ENCODE measurements at regions not wholly inside any gene's neighbourhood (a gene's known extent, or its start where the extent isn't known, plus 50 kb on each side); places are given as distances from the start of the nearest gene placed in this dataset.

DNA sequence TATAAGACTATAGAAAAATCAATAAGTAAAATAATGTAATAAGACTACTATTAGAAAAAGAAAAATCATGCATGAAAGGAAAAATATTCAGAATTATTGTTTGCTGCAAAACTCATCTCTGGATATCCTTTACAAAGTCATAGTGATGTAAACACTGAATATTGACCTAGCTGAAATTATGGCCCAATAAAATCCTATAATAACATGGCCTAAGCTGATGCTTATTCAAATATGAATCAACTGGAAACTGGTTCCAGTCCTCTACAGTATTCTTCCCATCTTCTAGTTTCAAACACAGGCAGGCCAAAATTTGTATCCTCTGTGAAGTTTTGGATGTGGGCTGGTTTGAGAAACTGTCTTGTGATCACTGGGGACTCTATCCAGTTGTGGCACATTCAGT, 134.5 kb downstream of the CNTN3 start:
- no peaks in the 10 kb centered on the region for H3K4me1 ChIP-seq (ENCODE audit: insufficient read depth, low read length, severe bottlenecking)
- H3K9me2 ChIP-seq (ENCODE audit: low read depth, low read length), result no peaks in the 10 kb centered on the region
- no peaks in the 10 kb centered on the region for H4K20me1 ChIP-seq (ENCODE audit: insufficient read depth, low read length)
- no peak overlapping the region for H3K4me2 ChIP-seq (ENCODE audit: low read length)
- H3K9ac ChIP-seq (ENCODE audit: low read length), result no peak overlapping the region
- H3K9me3 ChIP-seq (ENCODE audit: low read length), result no peaks in the 10 kb centered on the region
- no peak overlapping the region for H3K27ac ChIP-seq (ENCODE audit: low read depth, low read length, poor library complexity, severe bottlenecking)
- no peaks in the 10 kb centered on the region for H3F3A ChIP-seq (ENCODE audit: insufficient read depth, low read length)
- H3K36me3 ChIP-seq (ENCODE audit: insufficient read depth, low read length), result no peaks in the 10 kb centered on the region
- no peaks in the 10 kb centered on the region for H3K27me3 ChIP-seq (ENCODE audit: insufficient read depth, low read length)
- TF ChIP-seq, protein P1, sequence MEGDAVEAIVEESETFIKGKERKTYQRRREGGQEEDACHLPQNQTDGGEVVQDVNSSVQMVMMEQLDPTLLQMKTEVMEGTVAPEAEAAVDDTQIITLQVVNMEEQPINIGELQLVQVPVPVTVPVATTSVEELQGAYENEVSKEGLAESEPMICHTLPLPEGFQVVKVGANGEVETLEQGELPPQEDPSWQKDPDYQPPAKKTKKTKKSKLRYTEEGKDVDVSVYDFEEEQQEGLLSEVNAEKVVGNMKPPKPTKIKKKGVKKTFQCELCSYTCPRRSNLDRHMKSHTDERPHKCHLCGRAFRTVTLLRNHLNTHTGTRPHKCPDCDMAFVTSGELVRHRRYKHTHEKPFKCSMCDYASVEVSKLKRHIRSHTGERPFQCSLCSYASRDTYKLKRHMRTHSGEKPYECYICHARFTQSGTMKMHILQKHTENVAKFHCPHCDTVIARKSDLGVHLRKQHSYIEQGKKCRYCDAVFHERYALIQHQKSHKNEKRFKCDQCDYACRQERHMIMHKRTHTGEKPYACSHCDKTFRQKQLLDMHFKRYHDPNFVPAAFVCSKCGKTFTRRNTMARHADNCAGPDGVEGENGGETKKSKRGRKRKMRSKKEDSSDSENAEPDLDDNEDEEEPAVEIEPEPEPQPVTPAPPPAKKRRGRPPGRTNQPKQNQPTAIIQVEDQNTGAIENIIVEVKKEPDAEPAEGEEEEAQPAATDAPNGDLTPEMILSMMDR (IDR thresholded peaks at IDR 0.05; ENCODE audit: low read length), result no peak
- TF ChIP-seq EZH2 (IDR thresholded peaks at IDR 0.05; ENCODE audit: borderline replicate concordance, low read length), result no peak
- H3K79me2 ChIP-seq (ENCODE audit: insufficient read depth, low read length), result no peaks in the 10 kb centered on the region
- H3K4me3 ChIP-seq (ENCODE audit: low read depth, low read length, poor library complexity, severe bottlenecking), result no peak overlapping the region
- H2AFZ ChIP-seq (ENCODE audit: low read length), result no peak overlapping the region

DNA sequence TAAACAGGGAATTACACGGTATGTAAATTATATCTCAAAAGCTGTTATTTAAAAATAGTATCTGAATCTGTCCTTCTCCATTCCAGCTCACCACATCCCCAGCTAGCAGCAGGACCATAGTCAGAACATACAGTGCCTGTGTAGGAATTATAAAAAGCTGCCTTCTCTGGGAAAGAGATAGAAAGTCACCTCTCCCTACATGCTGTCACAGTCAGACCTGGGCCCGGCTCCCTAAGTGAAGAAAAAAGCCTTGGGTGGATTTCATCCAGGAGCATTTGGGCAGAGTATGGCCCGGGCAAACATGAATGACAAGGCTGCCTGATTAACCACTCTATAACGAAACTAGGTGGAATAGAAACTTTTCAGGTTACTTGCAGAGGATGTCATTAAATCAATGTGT, 144.1 kb downstream of the CNTN3 start:
- Histone ChIP-seq H3K4me1 (ENCODE audit: insufficient read depth, low read length, severe bottlenecking) (no peaks in the 10 kb centered on the region), H3K27me3 (ENCODE audit: insufficient read depth, low read length) (no peaks in the 10 kb centered on the region), H3F3A (ENCODE audit: insufficient read depth, low read length) (no peaks in the 10 kb centered on the region), H2AFZ (ENCODE audit: low read length) (no peak overlapping the region), H3K9me3 (ENCODE audit: low read length) (no peaks in the 10 kb centered on the region), H3K27ac (ENCODE audit: low read depth, low read length, poor library complexity, severe bottlenecking) (no peak overlapping the region), H3K4me2 (ENCODE audit: low read length) (no peak overlapping the region), H3K79me2 (ENCODE audit: insufficient read depth, low read length) (no peaks in the 10 kb centered on the region), H3K9me2 (ENCODE audit: low read depth, low read length) (no peaks in the 10 kb centered on the region), H3K4me3 (ENCODE audit: low read depth, low read length, poor library complexity, severe bottlenecking) (no peak overlapping the region), H3K9ac (ENCODE audit: low read length) (no peak overlapping the region), H4K20me1 (ENCODE audit: insufficient read depth, low read length) (no peaks in the 10 kb centered on the region), H3K36me3 (ENCODE audit: insufficient read depth, low read length) (no peaks in the 10 kb centered on the region)
- no peak for TF ChIP-seq EZH2 (IDR thresholded peaks at IDR 0.05; ENCODE audit: borderline replicate concordance, low read length)
- TF ChIP-seq, protein P1 (IDR thresholded peaks at IDR 0.05; ENCODE audit: low read length), result no peak

GRCh38 chr3:74469713-74470112, 144.7 kb downstream of the CNTN3 start:
- no peak overlapping the region for H3K4me2 ChIP-seq (ENCODE audit: low read length)
- no peaks in the 10 kb centered on the region for H3K79me2 ChIP-seq (ENCODE audit: insufficient read depth, low read length)
- no peak for TF ChIP-seq EZH2 (IDR thresholded peaks at IDR 0.05; ENCODE audit: borderline replicate concordance, low read length)
- H3K27ac ChIP-seq (ENCODE audit: low read depth, low read length, poor library complexity, severe bottlenecking), result no peak overlapping the region
- H3K9me3 ChIP-seq (ENCODE audit: low read length), result no peaks in the 10 kb centered on the region
- H2AFZ ChIP-seq (ENCODE audit: low read length), result no peak overlapping the region
- H4K20me1 ChIP-seq (ENCODE audit: insufficient read depth, low read length), result no peaks in the 10 kb centered on the region
- no peaks in the 10 kb centered on the region for H3K9me2 ChIP-seq (ENCODE audit: low read depth, low read length)
- H3K4me3 ChIP-seq (ENCODE audit: low read depth, low read length, poor library complexity, severe bottlenecking), result no peak overlapping the region
- H3F3A ChIP-seq (ENCODE audit: insufficient read depth, low read length), result no peaks in the 10 kb centered on the region
- no peaks in the 10 kb centered on the region for H3K36me3 ChIP-seq (ENCODE audit: insufficient read depth, low read length)
- H3K9ac ChIP-seq (ENCODE audit: low read length), result no peak overlapping the region
- no peaks in the 10 kb centered on the region for H3K4me1 ChIP-seq (ENCODE audit: insufficient read depth, low read length, severe bottlenecking)
- no peaks in the 10 kb centered on the region for H3K27me3 ChIP-seq (ENCODE audit: insufficient read depth, low read length)

GRCh38 chr3:74469151-74469550, 145.3 kb downstream of the CNTN3 start:
- Histone ChIP-seq H3K79me2 (ENCODE audit: insufficient read depth, low read length) (no peaks in the 10 kb centered on the region), H3K4me2 (ENCODE audit: low read length) (no peak overlapping the region)

More at GRCh38 chr3:74469151-74469550, 145.3 kb downstream of the CNTN3 start:
- no peaks in the 10 kb centered on the region for H4K20me1 ChIP-seq (ENCODE audit: insufficient read depth, low read length)
- no peak for TF ChIP-seq EZH2 (IDR thresholded peaks at IDR 0.05; ENCODE audit: borderline replicate concordance, low read length)
- TF ChIP-seq, protein P1 (IDR thresholded peaks at IDR 0.05; ENCODE audit: low read length), result no peak
- H3K9me3 ChIP-seq (ENCODE audit: low read length), result no peaks in the 10 kb centered on the region
- H3K27me3 ChIP-seq (ENCODE audit: insufficient read depth, low read length), result no peaks in the 10 kb centered on the region
- H3K4me1 ChIP-seq (ENCODE audit: insufficient read depth, low read length, severe bottlenecking), result no peaks in the 10 kb centered on the region
- no peak overlapping the region for H2AFZ ChIP-seq (ENCODE audit: low read length)
- H3K36me3 ChIP-seq (ENCODE audit: insufficient read depth, low read length), result no peaks in the 10 kb centered on the region
- no peak overlapping the region for H3K27ac ChIP-seq (ENCODE audit: low read depth, low read length, poor library complexity, severe bottlenecking)
- H3K4me3 ChIP-seq (ENCODE audit: low read depth, low read length, poor library complexity, severe bottlenecking), result no peak overlapping the region
- no peaks in the 10 kb centered on the region for H3F3A ChIP-seq (ENCODE audit: insufficient read depth, low read length)
- H3K9me2 ChIP-seq (ENCODE audit: low read depth, low read length), result no peaks in the 10 kb centered on the region
- H3K9ac ChIP-seq (ENCODE audit: low read length), result no peak overlapping the region
